Activated T-cell treated with anti-CD3 and anti-CD28 coated beads, Interleukin-2, amount 50 U/mL, for 24 hours (primary cell): ENCODE measurements at regions not wholly inside any gene's neighbourhood (a gene's known extent, or its start where the extent isn't known, plus 50 kb on each side); places are given as distances from the start of the nearest gene placed in this dataset.

ENCODE experiments used
- DNase-seq: peaks from one replicate; pipeline ENCODE4 v3.0.0-alpha.2; 2020
- H3K27ac Mint-ChIP-seq: 2 replicates; pipeline ENCODE4 v1.8.0; 2020; ENCODE audit warnings: mild to moderate bottlenecking, mixed read lengths
- H3K27me3 Mint-ChIP-seq: 2 replicates; pipeline ENCODE4 v1.8.0; 2020; ENCODE audit warnings: mixed read lengths
- H3K36me3 Mint-ChIP-seq: 2 replicates; pipeline ENCODE4 v1.8.0; 2020; ENCODE audit warnings: low read depth, mixed read lengths
- H3K4me1 Mint-ChIP-seq: 2 replicates; pipeline ENCODE4 v1.8.0; 2020; ENCODE audit warnings: low read depth, mixed read lengths
- H3K4me3 Mint-ChIP-seq: 2 replicates; pipeline ENCODE4 v1.8.0; 2020; ENCODE audit warnings: mild to moderate bottlenecking, moderate library complexity, mixed read lengths
- H3K9me3 Mint-ChIP-seq: 2 replicates; pipeline ENCODE4 v1.8.0; 2020; ENCODE audit warnings: mixed read lengths

DNA sequence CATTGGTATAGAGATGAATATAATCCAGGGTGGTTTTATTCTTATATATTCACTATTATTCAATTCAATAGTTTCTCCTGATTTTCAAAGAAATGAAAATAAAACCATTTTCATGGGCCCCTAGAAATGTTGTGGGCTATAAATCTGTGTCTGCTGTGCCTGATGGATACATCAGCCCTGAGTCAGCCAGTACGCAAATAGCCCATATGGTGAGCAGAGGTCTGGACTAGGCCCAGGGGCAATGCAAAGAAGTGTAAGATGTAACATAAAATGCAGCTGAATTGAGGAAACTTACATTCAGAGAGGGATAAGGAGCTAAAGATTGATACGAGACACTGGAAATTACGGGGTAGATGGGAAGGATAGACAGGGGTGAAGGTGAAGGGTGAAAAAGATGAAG is 122.5 kb downstream of the MAIP1 start:
- H3K27ac Mint-ChIP-seq: no peak overlapping the region
- peaks cover 10% of the 10 kb centered on the region for H3K27me3 Mint-ChIP-seq
- DNase-seq: no peak
- no peak overlapping the region for H3K4me3 Mint-ChIP-seq
- no peaks in the 10 kb centered on the region for H3K36me3 Mint-ChIP-seq
- no peaks in the 10 kb centered on the region for H3K9me3 Mint-ChIP-seq
- no peaks in the 10 kb centered on the region for H3K4me1 Mint-ChIP-seq

DNA sequence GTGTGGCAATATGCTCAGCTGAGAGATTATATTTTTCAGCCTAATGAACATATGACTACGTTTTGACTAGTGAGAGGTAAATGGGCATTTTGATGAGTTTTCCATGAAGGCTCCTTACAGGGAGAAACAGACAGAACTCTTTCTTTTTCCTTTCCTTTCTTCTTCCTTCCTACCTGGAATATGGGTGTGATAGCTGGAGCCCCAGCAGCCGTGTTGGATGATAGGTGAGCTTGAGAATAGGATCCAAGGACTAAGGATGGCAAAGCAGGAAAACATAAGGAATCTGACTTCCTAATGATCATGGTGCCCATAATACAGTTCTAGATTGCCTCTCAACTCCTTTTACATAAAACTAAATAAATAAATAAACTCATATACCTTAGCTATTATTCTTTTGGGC is 124.0 kb downstream of the MAIP1 start:
- DNase-seq: no peak
- no peaks in the 10 kb centered on the region for H3K4me1 Mint-ChIP-seq
- no peaks in the 10 kb centered on the region for H3K36me3 Mint-ChIP-seq
- no peak overlapping the region for H3K27ac Mint-ChIP-seq
- no peaks in the 10 kb centered on the region for H3K9me3 Mint-ChIP-seq
- peaks cover 10% of the 10 kb centered on the region for H3K27me3 Mint-ChIP-seq
- H3K4me3 Mint-ChIP-seq: no peak overlapping the region

DNA sequence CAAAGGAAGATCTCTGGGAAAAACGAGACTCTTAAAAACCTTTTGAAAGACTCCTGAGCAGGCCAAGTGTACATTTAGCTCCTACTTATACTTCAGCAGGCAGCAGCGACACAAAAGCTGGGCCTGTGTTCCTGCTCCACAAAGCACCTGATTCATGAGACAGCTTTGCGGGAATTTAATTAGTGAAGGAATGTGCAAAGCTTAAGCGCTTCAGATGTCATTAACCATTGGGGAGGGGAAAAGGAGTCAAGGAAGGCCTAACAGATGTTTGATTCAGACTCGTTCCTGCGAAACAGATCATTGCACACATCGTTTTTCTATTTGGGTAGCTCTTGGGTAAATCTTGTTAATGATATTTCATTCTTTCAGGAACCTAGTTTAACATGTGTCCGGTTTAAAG is 125.9 kb downstream of the MAIP1 start:
- Mint-ChIP-seq H3K4me3 (no peak overlapping the region), H3K27me3 (peaks cover 10% of the 10 kb centered on the region), H3K36me3 (no peaks in the 10 kb centered on the region), H3K27ac (no peak overlapping the region), H3K9me3 (no peaks in the 10 kb centered on the region), H3K4me1 (no peaks in the 10 kb centered on the region)
- DNase-seq: no peak

DNA sequence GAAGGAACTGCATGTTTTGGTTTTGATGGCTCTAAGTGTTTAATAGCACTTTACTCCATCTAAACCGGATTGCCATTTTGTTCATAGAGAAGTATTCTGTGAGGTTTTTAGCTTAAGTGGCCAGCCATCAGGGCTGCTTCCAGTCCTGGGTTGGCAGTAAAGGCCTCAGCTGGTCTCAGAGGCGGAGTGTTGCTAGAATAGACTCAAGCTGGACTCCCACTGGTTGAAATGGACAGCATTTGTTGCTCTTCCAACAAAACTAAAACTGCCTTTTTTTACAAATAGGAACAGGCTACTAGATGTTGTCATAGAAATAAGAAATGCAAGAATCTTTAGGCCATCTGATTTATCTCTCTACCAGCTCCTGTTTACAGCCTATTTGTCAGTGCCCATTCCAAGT is 126.4 kb downstream of the MAIP1 start:
- Mint-ChIP-seq H3K27me3 (peaks cover 10% of the 10 kb centered on the region), H3K36me3 (no peaks in the 10 kb centered on the region), H3K4me3 (no peak overlapping the region), H3K4me1 (no peaks in the 10 kb centered on the region), H3K9me3 (no peaks in the 10 kb centered on the region), H3K27ac (no peak overlapping the region)
- no peak for DNase-seq

DNA sequence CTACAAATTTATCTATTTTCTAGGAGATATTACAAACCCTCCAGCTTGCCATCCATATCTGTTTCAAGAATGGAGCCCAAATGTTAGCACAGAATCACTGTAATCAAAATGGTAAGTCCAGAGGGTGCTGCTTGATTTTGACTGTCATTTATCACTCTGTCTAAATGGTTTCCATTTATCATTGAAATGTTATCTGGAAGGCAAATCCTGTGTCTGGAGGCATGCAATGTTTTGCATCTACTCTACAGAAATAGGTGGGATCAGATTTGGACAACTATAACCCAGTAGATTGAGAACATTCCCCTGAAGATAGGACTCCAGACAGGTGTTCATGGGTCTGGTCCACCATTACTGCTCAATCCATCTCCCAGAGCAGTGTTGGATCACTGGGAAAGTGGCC is 128.7 kb downstream of the MAIP1 start:
- Mint-ChIP-seq H3K27ac (no peak overlapping the region), H3K4me1 (no peaks in the 10 kb centered on the region), H3K4me3 (no peak overlapping the region), H3K27me3 (peaks cover 10% of the 10 kb centered on the region), H3K36me3 (no peaks in the 10 kb centered on the region), H3K9me3 (no peaks in the 10 kb centered on the region)
- DNase-seq: no peak

DNA sequence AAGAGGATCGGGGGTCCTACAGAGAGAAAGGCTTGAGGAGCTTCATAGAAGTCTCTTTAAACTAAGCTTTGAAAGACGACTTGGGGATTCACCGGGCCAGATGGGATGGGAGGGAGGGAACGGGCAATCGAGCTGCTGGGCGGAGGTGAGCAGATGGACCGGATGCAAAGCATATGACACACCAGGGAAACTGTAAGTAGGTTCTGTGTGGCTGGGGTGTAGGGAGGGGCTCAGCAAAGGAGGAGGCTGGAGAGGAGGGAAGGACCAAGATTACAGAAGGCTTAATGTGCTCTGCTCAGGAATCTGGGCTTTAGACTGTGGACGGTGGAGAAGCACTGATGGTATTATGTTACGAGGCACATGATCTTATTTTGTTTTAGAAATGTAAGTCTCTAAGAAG is 131.5 kb downstream of the MAIP1 start:
- Mint-ChIP-seq H3K27ac (no peak overlapping the region), H3K9me3 (no peaks in the 10 kb centered on the region), H3K4me3 (no peak overlapping the region)

DNA sequence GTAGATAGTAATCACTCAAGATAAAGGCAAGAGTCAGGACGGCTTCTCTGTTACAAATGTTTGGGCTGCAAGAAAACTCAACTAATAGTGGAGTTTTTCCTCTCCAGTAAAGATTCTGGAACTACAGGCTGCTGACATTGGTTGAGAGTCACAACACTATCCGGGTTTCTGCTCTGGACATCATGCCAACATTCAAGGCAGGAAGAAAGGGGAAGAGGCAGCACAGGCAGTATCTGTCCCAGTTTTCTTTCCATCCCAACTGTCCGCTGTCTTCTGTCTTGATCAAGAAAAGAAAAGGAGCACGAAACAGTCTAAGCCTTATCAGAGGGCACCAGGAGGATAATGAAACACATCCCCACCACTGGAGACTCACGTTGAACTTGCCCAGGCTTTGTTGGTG is 132.1 kb downstream of the MAIP1 start:
- no peak overlapping the region for H3K4me3 Mint-ChIP-seq
- H3K4me1 Mint-ChIP-seq: no peaks in the 10 kb centered on the region
- peaks cover 3% of the 10 kb centered on the region for H3K27me3 Mint-ChIP-seq
- no peak overlapping the region for H3K27ac Mint-ChIP-seq
- no peaks in the 10 kb centered on the region for H3K9me3 Mint-ChIP-seq
- no peaks in the 10 kb centered on the region for H3K36me3 Mint-ChIP-seq
- no peak for DNase-seq

More for the DNA sequence above, 131.5 kb downstream of the MAIP1 start:
- Mint-ChIP-seq H3K4me1 (no peaks in the 10 kb centered on the region), H3K27me3 (peaks cover 6% of the 10 kb centered on the region), H3K36me3 (no peaks in the 10 kb centered on the region)
- no peak for DNase-seq

DNA sequence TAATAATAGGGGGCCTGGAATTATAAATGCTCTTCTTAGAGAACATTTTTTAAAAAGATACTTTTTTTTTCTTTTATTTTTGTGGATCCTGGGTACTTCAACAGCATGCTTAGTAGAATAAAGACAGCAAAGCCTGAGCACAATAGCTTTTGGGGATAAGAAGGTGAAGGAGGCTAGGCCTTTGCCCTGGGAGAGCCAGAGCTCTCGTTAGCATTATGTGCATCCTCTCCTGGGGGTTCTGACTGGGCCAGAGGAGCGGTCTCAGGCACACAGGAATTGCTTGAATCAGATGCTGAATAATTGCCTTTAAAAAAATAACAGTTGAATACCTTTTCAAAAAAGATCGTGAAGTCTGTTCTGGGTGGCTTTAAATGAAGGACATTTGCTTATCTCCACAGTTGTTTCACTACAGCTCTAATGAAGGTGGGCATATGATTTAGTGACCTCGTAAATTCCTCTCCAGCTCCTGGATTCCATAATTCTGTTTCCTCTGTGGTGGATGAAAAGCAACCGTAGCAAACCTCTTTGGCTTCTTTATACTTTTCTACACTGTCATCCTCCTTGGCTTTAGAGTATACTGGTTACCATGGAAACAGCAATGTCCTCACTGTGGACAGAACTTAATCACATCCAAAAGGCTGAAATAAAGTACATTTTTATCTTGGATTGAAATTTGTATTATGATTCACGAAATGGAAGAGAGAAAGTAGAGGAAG is 133.8 kb downstream of the MAIP1 start:
- no peaks in the 10 kb centered on the region for H3K4me1 Mint-ChIP-seq
- H3K27me3 Mint-ChIP-seq: peaks cover 3% of the 10 kb centered on the region
- no peaks in the 10 kb centered on the region for H3K36me3 Mint-ChIP-seq
- no peaks in the 10 kb centered on the region for H3K9me3 Mint-ChIP-seq
- H3K27ac Mint-ChIP-seq: no peak overlapping the region
- no peak overlapping the region for H3K4me3 Mint-ChIP-seq
- no peak for DNase-seq

DNA sequence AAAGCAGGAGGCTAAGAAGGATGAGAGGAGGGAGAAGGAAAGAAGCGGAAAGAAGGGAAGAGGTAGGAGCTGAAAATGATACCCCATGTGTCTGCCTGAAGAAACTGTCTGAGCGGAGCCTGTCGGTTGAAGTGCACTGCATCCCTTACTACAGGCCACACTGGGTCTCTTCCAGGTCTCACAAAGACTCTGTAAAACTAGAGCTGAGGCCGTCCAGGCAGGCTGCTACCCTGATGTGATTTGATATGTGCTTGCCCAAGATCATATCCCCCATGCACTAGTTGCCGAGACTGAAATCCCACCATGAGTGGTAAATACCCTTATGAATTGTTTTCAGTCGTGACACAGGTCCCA is 134.4 kb downstream of the MAIP1 start:
- Mint-ChIP-seq H3K4me1 (no peaks in the 10 kb centered on the region), H3K27me3 (peaks cover 3% of the 10 kb centered on the region), H3K27ac (no peak overlapping the region), H3K9me3 (no peaks in the 10 kb centered on the region), H3K4me3 (no peak overlapping the region), H3K36me3 (no peaks in the 10 kb centered on the region)
- no peak for DNase-seq

DNA sequence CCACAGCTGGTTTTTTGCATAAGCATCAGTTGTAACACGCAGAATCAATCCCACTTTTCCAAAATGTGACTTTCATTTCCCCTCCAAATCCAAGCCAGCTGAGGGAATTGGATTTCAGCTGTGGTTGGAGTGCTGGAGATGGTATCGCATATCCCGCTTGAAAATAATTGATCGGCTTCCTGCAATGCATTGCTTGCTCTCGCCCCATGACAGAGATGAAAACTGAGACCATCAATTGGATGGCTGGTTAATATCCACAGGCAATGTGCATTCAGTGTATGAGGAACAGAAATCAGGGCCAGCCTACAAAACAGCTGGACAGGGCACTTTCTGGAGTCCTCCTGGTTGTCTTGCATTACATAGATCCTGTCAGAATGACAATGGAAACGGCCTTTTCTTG is 135.3 kb downstream of the MAIP1 start:
- H3K27ac Mint-ChIP-seq: no peak overlapping the region
- H3K4me1 Mint-ChIP-seq: no peaks in the 10 kb centered on the region
- H3K9me3 Mint-ChIP-seq: no peaks in the 10 kb centered on the region
- peaks cover 3% of the 10 kb centered on the region for H3K27me3 Mint-ChIP-seq
- no peaks in the 10 kb centered on the region for H3K36me3 Mint-ChIP-seq
- H3K4me3 Mint-ChIP-seq: no peak overlapping the region
- no peak for DNase-seq

DNA sequence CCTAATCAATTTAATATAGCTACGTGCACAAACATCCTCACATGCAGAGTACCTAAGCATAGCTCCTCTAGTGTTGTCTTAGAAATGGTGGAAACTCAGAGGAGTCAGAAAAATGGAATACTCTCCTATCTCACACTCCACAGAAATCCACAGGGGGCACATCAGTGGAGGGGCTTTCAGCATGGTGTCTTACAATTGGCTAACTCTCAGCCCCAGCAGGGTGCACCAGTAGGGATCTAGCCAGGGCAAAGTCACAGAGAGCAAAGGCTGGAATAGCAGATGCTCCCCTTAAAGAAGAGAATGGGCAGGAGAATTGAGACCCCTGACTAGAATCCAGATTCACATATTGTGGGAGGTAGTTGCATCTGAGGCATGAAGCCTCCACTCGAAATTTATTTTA is 135.7 kb downstream of the MAIP1 start:
- no peak overlapping the region for H3K4me3 Mint-ChIP-seq
- no peak for DNase-seq
- H3K27ac Mint-ChIP-seq: no peak overlapping the region
- peaks cover 3% of the 10 kb centered on the region for H3K27me3 Mint-ChIP-seq
- no peaks in the 10 kb centered on the region for H3K4me1 Mint-ChIP-seq
- no peaks in the 10 kb centered on the region for H3K9me3 Mint-ChIP-seq
- H3K36me3 Mint-ChIP-seq: no peaks in the 10 kb centered on the region

DNA sequence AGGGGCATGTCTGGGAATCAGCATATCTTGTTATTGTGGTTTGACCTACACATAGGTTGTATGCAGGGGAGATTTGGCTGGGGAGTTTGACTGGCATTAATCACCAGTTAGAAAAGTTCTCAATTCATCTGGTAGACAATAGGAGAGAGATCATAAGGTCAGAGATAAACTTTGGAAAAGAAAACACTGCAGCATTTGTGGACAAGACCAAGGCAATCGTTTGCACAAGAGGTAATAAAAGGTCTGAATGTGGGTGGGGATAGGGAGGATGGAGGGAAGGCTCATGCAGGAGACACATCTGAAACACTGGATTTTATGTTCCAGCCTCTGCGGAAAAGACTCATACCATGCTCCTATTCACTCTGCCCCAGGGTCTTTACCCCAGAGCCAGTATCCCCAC is 136.9 kb downstream of the MAIP1 start:
- H3K4me1 Mint-ChIP-seq: no peaks in the 10 kb centered on the region
- H3K27ac Mint-ChIP-seq: no peak overlapping the region
- H3K36me3 Mint-ChIP-seq: no peaks in the 10 kb centered on the region
- H3K4me3 Mint-ChIP-seq: no peak overlapping the region
- no peak for DNase-seq
- no peaks in the 10 kb centered on the region for H3K9me3 Mint-ChIP-seq
- H3K27me3 Mint-ChIP-seq: peaks cover 3% of the 10 kb centered on the region

DNA sequence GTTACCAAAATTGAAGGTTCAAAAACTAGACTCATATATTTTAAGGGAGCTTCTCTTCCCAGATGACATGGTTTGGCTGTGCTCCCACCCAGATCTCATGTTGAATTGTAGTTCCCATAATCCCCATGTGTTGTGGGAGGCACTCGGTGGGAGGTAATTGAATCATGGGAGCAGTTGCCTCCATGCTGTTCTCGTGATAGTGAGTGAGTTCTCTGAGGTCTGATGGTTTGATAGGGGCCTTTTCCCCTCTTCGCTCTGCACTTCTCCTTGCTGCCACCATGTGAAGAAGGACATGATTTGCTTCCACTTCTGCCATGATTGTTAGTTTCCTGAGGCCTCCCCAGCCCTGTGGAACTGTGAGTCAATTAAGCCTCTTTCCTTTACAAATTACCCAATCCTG is 140.1 kb downstream of the MAIP1 start:
- DNase-seq: no peak
- H3K27ac Mint-ChIP-seq: no peak overlapping the region
- H3K9me3 Mint-ChIP-seq: no peaks in the 10 kb centered on the region

DNA sequence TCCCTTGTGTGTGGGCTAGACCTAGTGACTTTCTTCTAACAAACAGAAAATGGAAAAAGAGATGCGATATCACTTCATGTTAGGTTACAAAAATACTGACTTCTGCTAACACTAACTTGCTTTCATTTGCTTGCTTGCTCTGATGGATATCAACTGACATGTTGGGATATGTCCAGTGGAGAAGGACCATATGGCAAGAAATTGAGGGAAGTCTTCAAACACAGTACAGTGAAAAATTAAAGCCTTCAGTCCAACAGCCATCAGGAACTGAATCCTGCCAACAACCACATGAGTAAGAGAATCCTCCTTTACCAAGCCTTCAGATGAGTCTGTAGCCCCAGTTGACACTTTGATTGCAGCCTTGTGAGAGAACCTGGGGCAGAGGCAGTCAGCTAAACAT is 143.9 kb downstream of the MAIP1 start:
- H3K9me3 Mint-ChIP-seq: no peaks in the 10 kb centered on the region
- no peaks in the 10 kb centered on the region for H3K4me1 Mint-ChIP-seq
- no peak overlapping the region for H3K27ac Mint-ChIP-seq
- peaks cover 11% of the 10 kb centered on the region for H3K27me3 Mint-ChIP-seq
- DNase-seq: no peak
- no peak overlapping the region for H3K4me3 Mint-ChIP-seq
- H3K36me3 Mint-ChIP-seq: no peaks in the 10 kb centered on the region

More for the DNA sequence above, 140.1 kb downstream of the MAIP1 start:
- no peaks in the 10 kb centered on the region for H3K4me1 Mint-ChIP-seq
- H3K4me3 Mint-ChIP-seq: no peak overlapping the region
- peaks cover 3% of the 10 kb centered on the region for H3K27me3 Mint-ChIP-seq
- H3K36me3 Mint-ChIP-seq: no peaks in the 10 kb centered on the region

DNA sequence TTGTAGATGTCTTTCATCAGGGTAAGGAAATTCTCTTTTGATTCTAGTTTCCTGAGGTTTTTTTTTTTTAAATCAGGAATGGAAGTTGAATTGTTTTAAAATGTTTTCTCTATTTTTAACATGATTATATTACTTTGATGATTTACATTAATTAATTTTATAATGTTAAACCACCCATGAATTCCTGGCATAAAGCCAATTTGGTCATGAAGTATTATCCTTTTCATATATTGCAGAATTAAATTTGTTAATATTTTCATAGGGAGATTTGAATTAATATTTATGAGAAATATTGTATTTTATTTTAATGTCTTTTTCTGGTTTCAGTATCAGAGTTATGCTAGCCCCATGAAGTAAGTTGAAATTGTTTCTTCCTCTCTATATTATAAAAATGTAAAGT is 144.6 kb downstream of the MAIP1 start:
- Mint-ChIP-seq H3K9me3 (no peaks in the 10 kb centered on the region), H3K4me1 (no peaks in the 10 kb centered on the region), H3K27ac (no peak overlapping the region), H3K36me3 (no peaks in the 10 kb centered on the region), H3K27me3 (peaks cover 12% of the 10 kb centered on the region), H3K4me3 (no peak overlapping the region)
- DNase-seq: no peak

DNA sequence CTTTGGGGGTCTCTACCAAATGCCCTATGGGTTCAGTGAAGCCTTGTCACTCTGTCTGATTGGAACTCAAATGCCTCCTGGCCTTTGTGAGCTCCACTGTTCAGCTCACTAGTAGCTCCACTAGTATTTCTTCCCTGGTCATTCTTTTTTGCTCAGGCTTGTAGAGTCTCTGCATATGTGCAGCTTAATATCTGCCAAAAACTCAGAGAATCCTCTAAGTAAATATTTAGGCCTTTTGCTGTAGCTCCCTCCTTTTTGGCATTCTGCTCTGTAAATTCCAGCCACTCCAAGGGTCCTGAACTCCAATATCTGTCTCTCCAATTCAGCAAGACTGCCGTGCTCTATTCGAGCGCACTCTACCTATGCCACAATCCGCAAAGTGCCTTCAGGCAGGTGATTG is 146.5 kb downstream of the MAIP1 start:
- DNase-seq: no peak
- Mint-ChIP-seq H3K9me3 (no peaks in the 10 kb centered on the region), H3K36me3 (no peaks in the 10 kb centered on the region)

More for the DNA sequence above, 146.5 kb downstream of the MAIP1 start:
- Mint-ChIP-seq H3K4me3 (no peak overlapping the region), H3K4me1 (no peaks in the 10 kb centered on the region), H3K27ac (no peak overlapping the region), H3K27me3 (peaks cover 13% of the 10 kb centered on the region)
